HepG2 (cell line): ENCODE measurements at regions not wholly inside any gene's neighbourhood (a gene's known extent, or its start where the extent isn't known, plus 50 kb on each side); places are given as distances from the start of the nearest gene placed in this dataset.

Source experiments
- ATAC-seq: fragments of 200-7000 bp; cut with Tn5 transposase; 3 replicates; pipeline ENCODE4 v1.9.1; 2020; ENCODE audit warnings: mild to moderate bottlenecking, moderate library complexity
- BruUV-seq: library from RNA; stranded (reverse); fragments of 400-500 nt; replicated peaks from 2 replicates; lab custom pipeline; 2021; lab: Mats Ljungman, UMichigan
- CTCF ChIA-PET: fragments of 300-600 bp; formaldehyde crosslinking; extraction: SDS; loops from one replicate; lab custom pipeline; 2021; ENCODE audit warnings: low total read pairs, inconsistent platforms, low intra/inter-chr PET ratio; lab: Yijun Ruan, JAX
- POLR2A ChIA-PET: fragments of 350-600 bp; sonication (Branson Sonifier 250); formaldehyde crosslinking; loops from one replicate; lab custom pipeline; 2020; ENCODE audit warnings: antibody characterized with exemption, inconsistent platforms; lab: Yijun Ruan, JAX
- DNase-seq: peaks from one replicate; pipeline ENCODE4 v3.0.0-alpha.2; 2015; ENCODE audit warnings: low spot score
- FAIRE-seq: peaks from 3 replicates; lab custom pipeline; 2011; peaks lifted over from hg19 to GRCh38; lab: Jason Lieb, UNC
- H2AFZ ChIP-seq: one replicate; pipeline ENCODE4 v1.6.1; 2011; ENCODE audit warnings: low read length, inconsistent platforms
- H3K27ac ChIP-seq: fragments of 300-600 bp; 3 replicates; pipeline ENCODE4 v1.8.0; 2011; ENCODE audit warnings: mixed run types, mild to moderate bottlenecking, mixed read lengths, low read length, inconsistent platforms; ENCODE audit not compliant: insufficient read depth; ENCODE audit errors: extremely low read length
- H3K27me3 ChIP-seq, 2 experiments: fragments of 200-600 bp in 1 of 2; 2 replicates in 1 of 2; 3 replicates in 1 of 2; pipeline versions ENCODE4 v1.6.0 to v1.8.0; 2011; ENCODE audit warnings: low read length in 2 of 2, mild to moderate bottlenecking in 2 of 2, moderate library complexity in 2 of 2, inconsistent platforms in 1 of 2; ENCODE audit not compliant: insufficient read depth in 2 of 2, control insufficient read depth in 1 of 2
- H3K36me3 ChIP-seq, 2 experiments: fragments of 200-600 bp in 1 of 2; replicated peaks in 1 of 2; 2 replicates in 1 of 2; 3 replicates in 1 of 2; pipeline versions ENCODE4 v1.5.1 to v1.8.0; 2011; ENCODE audit warnings: low read length in 2 of 2, inconsistent platforms in 1 of 2; ENCODE audit not compliant: insufficient read depth in 2 of 2, control insufficient read depth in 1 of 2
- H3K4me1 ChIP-seq: 2 replicates; pipeline ENCODE4 v1.5.1; 2012; ENCODE audit warnings: low read length, inconsistent platforms; ENCODE audit not compliant: insufficient read depth
- H3K4me2 ChIP-seq: 2 replicates; pipeline ENCODE4 v1.6.0; 2011; ENCODE audit warnings: low read depth, low read length, inconsistent platforms
- H3K4me3 ChIP-seq, 3 experiments: fragments of 200-600 bp in 1 of 3; sonication (generic), shearing (Covaris generic) in 1 of 3; replicated peaks in 1 of 3; 2 replicates each; pipeline ENCODE4 v1.5.1; 2011 to 2016; ENCODE audit warnings: low read length in 3 of 3, inconsistent platforms in 2 of 3, low read depth in 2 of 3, mild to moderate bottlenecking in 2 of 3, control low read depth in 1 of 3, mixed read lengths in 1 of 3; ENCODE audit not compliant: insufficient read depth in 1 of 3
- H3K79me2 ChIP-seq: one replicate; pipeline ENCODE4 v1.6.1; 2011; ENCODE audit warnings: low read length, inconsistent platforms; ENCODE audit not compliant: insufficient read depth
- H3K9ac ChIP-seq: 2 replicates; pipeline ENCODE4 v1.6.0; 2011; ENCODE audit warnings: mild to moderate bottlenecking, low read depth, low read length, inconsistent platforms; ENCODE audit not compliant: insufficient read depth
- H3K9me3 ChIP-seq: 2 replicates; pipeline ENCODE4 v1.5.1; 2012; ENCODE audit warnings: mild to moderate bottlenecking, low read length
- H4K20me1 ChIP-seq: 2 replicates; pipeline ENCODE4 v1.6.0; 2011; ENCODE audit warnings: inconsistent platforms, mild to moderate bottlenecking, low read length, moderate library complexity; ENCODE audit not compliant: insufficient read depth
- ETV5 ChIP-seq: IDR thresholded peaks from 2 replicates; pipeline ENCODE4 v1.6.1; 2018; ENCODE audit warnings: missing biosample characterization, missing genetic modification reagents, inconsistent platforms, borderline replicate concordance
- MAFG ChIP-seq: sonication (generic); formaldehyde crosslinking; IDR thresholded peaks from 2 replicates; pipeline ENCODE4 v1.5.1; 2020; ENCODE audit warnings: mild to moderate bottlenecking, missing genetic modification reagents
- NFYB ChIP-seq: sonication (generic); formaldehyde crosslinking; IDR thresholded peaks from 2 replicates; pipeline ENCODE4 v1.4.0; 2020; ENCODE audit warnings: missing genetic modification reagents
- ONECUT2 ChIP-seq: sonication (generic); formaldehyde crosslinking; IDR thresholded peaks from 2 replicates; pipeline ENCODE4 v1.4.0; 2020; ENCODE audit warnings: missing genetic modification reagents
- SRY ChIP-seq: sonication (generic); formaldehyde crosslinking; IDR thresholded peaks from 2 replicates; pipeline ENCODE4 v1.8.0; 2022; ENCODE audit warnings: mild to moderate bottlenecking, missing genetic modification reagents
- TOPORS ChIP-seq: sonication (generic); formaldehyde crosslinking; IDR thresholded peaks from 2 replicates; pipeline ENCODE4 v1.8.0; 2023; ENCODE audit warnings: mild to moderate bottlenecking, missing genetic modification reagents
- XRCC5 ChIP-seq: fragments of 200-400 bp; formaldehyde crosslinking; optimal IDR thresholded peaks from 2 replicates; pipeline ENCODE3; 2017; ENCODE audit warnings: mild to moderate bottlenecking, low read length
- ZMYM4 ChIP-seq: sonication (generic); formaldehyde crosslinking; IDR thresholded peaks from 2 replicates; pipeline ENCODE4 v1.8.1; 2023; ENCODE audit warnings: mild to moderate bottlenecking, missing genetic modification reagents
- ZNF205 ChIP-seq: IDR thresholded peaks from 2 replicates; pipeline ENCODE4 v1.6.1; 2018; ENCODE audit warnings: missing biosample characterization, missing genetic modification reagents
- WGBS: methylation state at CpG from one replicate; pipeline ENCODE4 v1.1.6; 2017; ENCODE audit warnings: low lambda C conversion rate; 5-methylcytosine and 5-hydroxymethylcytosine counted together
- in situ Hi-C: cut with HindIII; loops from 2 replicates; pipeline ENCODE4 v1.10.0; 2017; ENCODE audit warnings: low pct_unique_long_range_greater_than_20kb; ENCODE audit not compliant: extremely low pct_ligation_motif_present
- intact Hi-C: fragments of 100-400 bp; cut with micrococcal nuclease; formaldehyde crosslinking; loops from one replicate; pipeline ENCODE4 v1.10.0; 2022; ENCODE audit not compliant: unreplicated experiment
- TF ChIP-seq, protein P1 (sequence below): IDR thresholded peaks from 2 replicates; pipeline ENCODE4 v1.6.1; 2012; ENCODE audit warnings: inconsistent platforms
- TF ChIP-seq, protein P2 (sequence below): IDR thresholded peaks from 2 replicates; pipeline ENCODE4 v1.6.1; 2016; ENCODE audit warnings: low read depth, control low read depth
- TF ChIP-seq, protein P3 (sequence below): IDR thresholded peaks from 2 replicates; pipeline ENCODE4 v1.6.1; 2016; ENCODE audit warnings: missing compliant biosample characterization, missing genetic modification reagents, borderline replicate concordance
- TF ChIP-seq, protein P4 (sequence below): sonication (generic); formaldehyde crosslinking; IDR thresholded peaks from 2 replicates; pipeline ENCODE4; 2020; ENCODE audit warnings: missing genetic modification reagents, mild to moderate bottlenecking, borderline replicate concordance
- TF ChIP-seq, protein P5 (sequence below): sonication (generic); formaldehyde crosslinking; IDR thresholded peaks from 2 replicates; pipeline ENCODE4 v1.4.0; 2020; ENCODE audit warnings: missing genetic modification reagents

DNA sequence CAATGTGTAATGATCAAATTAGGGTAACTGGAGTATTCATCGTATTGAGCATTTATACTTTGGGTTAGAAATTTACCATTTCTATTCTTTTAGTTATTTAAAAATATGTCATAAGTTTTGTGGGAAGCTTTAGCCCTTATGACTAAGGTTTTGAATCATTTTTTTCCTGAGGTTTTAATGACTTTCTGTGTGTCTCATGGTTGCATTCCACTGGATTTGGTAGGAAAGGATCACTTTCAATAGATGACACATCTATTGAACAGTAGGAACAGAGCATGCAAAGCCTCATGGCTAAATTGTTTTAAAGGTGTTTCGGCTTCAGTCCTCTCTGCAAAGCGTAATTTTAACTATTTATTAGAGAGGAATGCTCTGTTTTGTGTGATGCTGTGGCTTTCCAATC, 512.4 kb upstream of the CHD1 start:
- Histone ChIP-seq H3K4me1 (no peaks in the 10 kb centered on the region), H2AFZ (no peak overlapping the region), H3K9ac (no peak overlapping the region), H3K27me3 (no peaks in the 10 kb centered on the region), H4K20me1 (no peaks in the 10 kb centered on the region), H3K4me3 (no peak overlapping the region), H3K27ac (no peak overlapping the region), H3K79me2 (no peaks in the 10 kb centered on the region), H3K4me2 (no peak overlapping the region), H3K36me3 (no peaks in the 10 kb centered on the region), H3K9me3 (no peaks in the 10 kb centered on the region)
- WGBS = 2% methylated on average over 3 of the region's 3 CpGs
- FAIRE-seq (no peak), DNase-seq (no peak), ATAC-seq (no peak)
- in situ Hi-C loops = no loop called here
- intact Hi-C loops = no loop called here
- BruUV-seq = no TSS peak
- ChIA-PET POLR2A (no interaction called here), CTCF (no interaction called here)
- TF ChIP-seq ZMYM4 (no peak), SRY (CRISPR knock-in tag) (no peak), MAFG (no peak), XRCC5 (no peak), NFYB (CRISPR knock-in tag) (no peak), ZNF205 (CRISPR knock-in tag) (no peak), TOPORS (CRISPR knock-in tag) (no peak), ONECUT2 (CRISPR knock-in tag) (no peak), ETV5 (CRISPR knock-in tag) (no peak)
- TF ChIP-seq, protein P1, sequence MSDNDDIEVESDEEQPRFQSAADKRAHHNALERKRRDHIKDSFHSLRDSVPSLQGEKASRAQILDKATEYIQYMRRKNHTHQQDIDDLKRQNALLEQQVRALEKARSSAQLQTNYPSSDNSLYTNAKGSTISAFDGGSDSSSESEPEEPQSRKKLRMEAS = no peak
- TF ChIP-seq, protein P2, sequence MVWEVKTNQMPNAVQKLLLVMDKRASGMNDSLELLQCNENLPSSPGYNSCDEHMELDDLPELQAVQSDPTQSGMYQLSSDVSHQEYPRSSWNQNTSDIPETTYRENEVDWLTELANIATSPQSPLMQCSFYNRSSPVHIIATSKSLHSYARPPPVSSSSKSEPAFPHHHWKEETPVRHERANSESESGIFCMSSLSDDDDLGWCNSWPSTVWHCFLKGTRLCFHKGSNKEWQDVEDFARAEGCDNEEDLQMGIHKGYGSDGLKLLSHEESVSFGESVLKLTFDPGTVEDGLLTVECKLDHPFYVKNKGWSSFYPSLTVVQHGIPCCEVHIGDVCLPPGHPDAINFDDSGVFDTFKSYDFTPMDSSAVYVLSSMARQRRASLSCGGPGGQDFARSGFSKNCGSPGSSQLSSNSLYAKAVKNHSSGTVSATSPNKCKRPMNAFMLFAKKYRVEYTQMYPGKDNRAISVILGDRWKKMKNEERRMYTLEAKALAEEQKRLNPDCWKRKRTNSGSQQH (CRISPR knock-in tag) = no peak
- TF ChIP-seq, protein P3, sequence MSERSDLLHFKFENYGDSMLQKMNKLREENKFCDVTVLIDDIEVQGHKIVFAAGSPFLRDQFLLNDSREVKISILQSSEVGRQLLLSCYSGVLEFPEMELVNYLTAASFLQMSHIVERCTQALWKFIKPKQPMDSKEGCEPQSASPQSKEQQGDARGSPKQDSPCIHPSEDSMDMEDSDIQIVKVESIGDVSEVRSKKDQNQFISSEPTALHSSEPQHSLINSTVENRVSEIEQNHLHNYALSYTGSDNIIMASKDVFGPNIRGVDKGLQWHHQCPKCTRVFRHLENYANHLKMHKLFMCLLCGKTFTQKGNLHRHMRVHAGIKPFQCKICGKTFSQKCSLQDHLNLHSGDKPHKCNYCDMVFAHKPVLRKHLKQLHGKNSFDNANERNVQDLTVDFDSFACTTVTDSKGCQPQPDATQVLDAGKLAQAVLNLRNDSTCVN (CRISPR knock-in tag) = no peak
- TF ChIP-seq, protein P4, sequence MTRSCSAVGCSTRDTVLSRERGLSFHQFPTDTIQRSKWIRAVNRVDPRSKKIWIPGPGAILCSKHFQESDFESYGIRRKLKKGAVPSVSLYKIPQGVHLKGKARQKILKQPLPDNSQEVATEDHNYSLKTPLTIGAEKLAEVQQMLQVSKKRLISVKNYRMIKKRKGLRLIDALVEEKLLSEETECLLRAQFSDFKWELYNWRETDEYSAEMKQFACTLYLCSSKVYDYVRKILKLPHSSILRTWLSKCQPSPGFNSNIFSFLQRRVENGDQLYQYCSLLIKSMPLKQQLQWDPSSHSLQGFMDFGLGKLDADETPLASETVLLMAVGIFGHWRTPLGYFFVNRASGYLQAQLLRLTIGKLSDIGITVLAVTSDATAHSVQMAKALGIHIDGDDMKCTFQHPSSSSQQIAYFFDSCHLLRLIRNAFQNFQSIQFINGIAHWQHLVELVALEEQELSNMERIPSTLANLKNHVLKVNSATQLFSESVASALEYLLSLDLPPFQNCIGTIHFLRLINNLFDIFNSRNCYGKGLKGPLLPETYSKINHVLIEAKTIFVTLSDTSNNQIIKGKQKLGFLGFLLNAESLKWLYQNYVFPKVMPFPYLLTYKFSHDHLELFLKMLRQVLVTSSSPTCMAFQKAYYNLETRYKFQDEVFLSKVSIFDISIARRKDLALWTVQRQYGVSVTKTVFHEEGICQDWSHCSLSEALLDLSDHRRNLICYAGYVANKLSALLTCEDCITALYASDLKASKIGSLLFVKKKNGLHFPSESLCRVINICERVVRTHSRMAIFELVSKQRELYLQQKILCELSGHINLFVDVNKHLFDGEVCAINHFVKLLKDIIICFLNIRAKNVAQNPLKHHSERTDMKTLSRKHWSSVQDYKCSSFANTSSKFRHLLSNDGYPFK (CRISPR knock-in tag) = no peak
- TF ChIP-seq, protein P5, sequence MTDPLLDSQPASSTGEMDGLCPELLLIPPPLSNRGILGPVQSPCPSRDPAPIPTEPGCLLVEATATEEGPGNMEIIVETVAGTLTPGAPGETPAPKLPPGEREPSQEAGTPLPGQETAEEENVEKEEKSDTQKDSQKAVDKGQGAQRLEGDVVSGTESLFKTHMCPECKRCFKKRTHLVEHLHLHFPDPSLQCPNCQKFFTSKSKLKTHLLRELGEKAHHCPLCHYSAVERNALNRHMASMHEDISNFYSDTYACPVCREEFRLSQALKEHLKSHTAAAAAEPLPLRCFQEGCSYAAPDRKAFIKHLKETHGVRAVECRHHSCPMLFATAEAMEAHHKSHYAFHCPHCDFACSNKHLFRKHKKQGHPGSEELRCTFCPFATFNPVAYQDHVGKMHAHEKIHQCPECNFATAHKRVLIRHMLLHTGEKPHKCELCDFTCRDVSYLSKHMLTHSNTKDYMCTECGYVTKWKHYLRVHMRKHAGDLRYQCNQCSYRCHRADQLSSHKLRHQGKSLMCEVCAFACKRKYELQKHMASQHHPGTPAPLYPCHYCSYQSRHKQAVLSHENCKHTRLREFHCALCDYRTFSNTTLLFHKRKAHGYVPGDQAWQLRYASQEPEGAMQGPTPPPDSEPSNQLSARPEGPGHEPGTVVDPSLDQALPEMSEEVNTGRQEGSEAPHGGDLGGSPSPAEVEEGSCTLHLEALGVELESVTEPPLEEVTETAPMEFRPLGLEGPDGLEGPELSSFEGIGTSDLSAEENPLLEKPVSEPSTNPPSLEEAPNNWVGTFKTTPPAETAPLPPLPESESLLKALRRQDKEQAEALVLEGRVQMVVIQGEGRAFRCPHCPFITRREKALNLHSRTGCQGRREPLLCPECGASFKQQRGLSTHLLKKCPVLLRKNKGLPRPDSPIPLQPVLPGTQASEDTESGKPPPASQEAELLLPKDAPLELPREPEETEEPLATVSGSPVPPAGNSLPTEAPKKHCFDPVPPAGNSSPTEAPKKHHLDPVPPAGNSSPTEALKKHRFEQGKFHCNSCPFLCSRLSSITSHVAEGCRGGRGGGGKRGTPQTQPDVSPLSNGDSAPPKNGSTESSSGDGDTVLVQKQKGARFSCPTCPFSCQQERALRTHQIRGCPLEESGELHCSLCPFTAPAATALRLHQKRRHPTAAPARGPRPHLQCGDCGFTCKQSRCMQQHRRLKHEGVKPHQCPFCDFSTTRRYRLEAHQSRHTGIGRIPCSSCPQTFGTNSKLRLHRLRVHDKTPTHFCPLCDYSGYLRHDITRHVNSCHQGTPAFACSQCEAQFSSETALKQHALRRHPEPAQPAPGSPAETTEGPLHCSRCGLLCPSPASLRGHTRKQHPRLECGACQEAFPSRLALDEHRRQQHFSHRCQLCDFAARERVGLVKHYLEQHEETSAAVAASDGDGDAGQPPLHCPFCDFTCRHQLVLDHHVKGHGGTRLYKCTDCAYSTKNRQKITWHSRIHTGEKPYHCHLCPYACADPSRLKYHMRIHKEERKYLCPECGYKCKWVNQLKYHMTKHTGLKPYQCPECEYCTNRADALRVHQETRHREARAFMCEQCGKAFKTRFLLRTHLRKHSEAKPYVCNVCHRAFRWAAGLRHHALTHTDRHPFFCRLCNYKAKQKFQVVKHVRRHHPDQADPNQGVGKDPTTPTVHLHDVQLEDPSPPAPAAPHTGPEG (CRISPR knock-in tag) = no peak
